IMR-90 (cell line): ENCODE measurements at regions not wholly inside any gene's neighbourhood (a gene's known extent, or its start where the extent isn't known, plus 50 kb on each side); places are given as distances from the start of the nearest gene placed in this dataset.

Experiments
- BHLHE40 ChIP-seq: fragments of 150-350 bp; IDR thresholded peaks from 2 replicates; pipeline ENCODE4 v1.6.1; 2016; ENCODE audit warnings: mild to moderate bottlenecking, low read depth, low read length
- CTCF ChIP-seq: conservative IDR thresholded peaks from 2 replicates; pipeline ENCODE4 v1.5.1; 2012; ENCODE audit warnings: mild to moderate bottlenecking, low read depth, low read length, improper control_type of control experiment
- MAFK ChIP-seq: IDR thresholded peaks from 2 replicates; pipeline ENCODE4 v1.6.1; 2012; ENCODE audit warnings: low read depth, low read length, improper control_type of control experiment
- POLR2A ChIP-seq: IDR thresholded peaks from 2 replicates; pipeline ENCODE4 v1.6.1; 2012; ENCODE audit warnings: mild to moderate bottlenecking, low read depth, low read length
- RAD21 ChIP-seq: IDR thresholded peaks from 2 replicates; pipeline ENCODE4 v1.6.1; 2012; ENCODE audit warnings: low read length, improper control_type of control experiment
- TF ChIP-seq, protein P1 (sequence below): fragments of 150-350 bp; IDR thresholded peaks from 2 replicates; pipeline ENCODE4 v1.6.1; 2017; ENCODE audit warnings: mild to moderate bottlenecking, antibody characterized with exemption, low read length, low read depth

DNA sequence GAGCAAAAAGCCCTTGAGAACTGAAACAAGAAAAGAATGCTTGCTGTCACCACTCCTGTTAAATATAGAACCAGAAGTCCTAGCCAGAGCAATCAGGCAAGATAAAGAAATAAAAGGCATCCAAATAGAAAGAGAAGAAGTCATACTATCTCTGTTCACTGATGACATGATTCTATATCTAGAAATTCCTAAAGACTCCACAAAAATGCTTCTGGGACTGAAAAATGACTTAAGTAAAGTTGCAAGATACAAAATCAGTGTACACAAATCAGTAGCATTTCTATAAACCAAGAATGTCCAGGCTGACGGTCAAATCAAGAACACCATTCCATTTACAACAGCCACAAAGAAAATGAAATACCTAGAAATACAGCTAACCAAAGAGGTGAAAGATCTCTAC, 552.7 kb upstream of the SLIT2 start:
- TF ChIP-seq MAFK = no peak
- no peak for TF ChIP-seq POLR2A
- TF ChIP-seq RAD21 = no peak
- TF ChIP-seq CTCF = no peak
- no peak for TF ChIP-seq BHLHE40
- TF ChIP-seq, protein P1, sequence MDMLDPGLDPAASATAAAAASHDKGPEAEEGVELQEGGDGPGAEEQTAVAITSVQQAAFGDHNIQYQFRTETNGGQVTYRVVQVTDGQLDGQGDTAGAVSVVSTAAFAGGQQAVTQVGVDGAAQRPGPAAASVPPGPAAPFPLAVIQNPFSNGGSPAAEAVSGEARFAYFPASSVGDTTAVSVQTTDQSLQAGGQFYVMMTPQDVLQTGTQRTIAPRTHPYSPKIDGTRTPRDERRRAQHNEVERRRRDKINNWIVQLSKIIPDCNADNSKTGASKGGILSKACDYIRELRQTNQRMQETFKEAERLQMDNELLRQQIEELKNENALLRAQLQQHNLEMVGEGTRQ = no peak
